ENCODE measurements at regions not wholly inside any gene's neighbourhood (a gene's known extent, or its start where the extent isn't known, plus 50 kb on each side); places are given as distances from the start of the nearest gene placed in this dataset.

GRCh38 chr6:109896341-109896740 is 81.8 kb upstream of the GPR6 start:
- no peak for TF ChIP-seq POLR2A (IDR thresholded peaks at IDR 0.05)
- TF ChIP-seq CTCF (IDR thresholded peaks at IDR 0.05) = no peak
